Astrocyte (in vitro differentiated cells and primary cell): ENCODE measurements at regions not wholly inside any gene's neighbourhood (a gene's known extent, or its start where the extent isn't known, plus 50 kb on each side); places are given as distances from the start of the nearest gene placed in this dataset.
"Not testable (repeated sequence)": the region's sequence is repeated elsewhere in the genome, so short reads cannot be mapped to it uniquely, and the experiment has no call there.

Experiments
- CTCF ChIP-seq: IDR thresholded peaks from 2 replicates; pipeline ENCODE4 v1.5.1; 2011; ENCODE audit warnings: low read depth, mild to moderate bottlenecking, inconsistent platforms, low read length, moderate library complexity; ENCODE audit not compliant: insufficient read depth
- EZH2 ChIP-seq: IDR thresholded peaks from 2 replicates; pipeline ENCODE4 v1.6.1; 2012; ENCODE audit warnings: mild to moderate bottlenecking, low read length, inconsistent platforms; ENCODE audit not compliant: insufficient read depth

- not testable (repeated sequence) for TF ChIP-seq CTCF, EZH2
Observed at GRCh38 chr9:61862431-61862971, 672.7 kb downstream of the SPATA31A7 start.
